ENCODE measurements at regions not wholly inside any gene's neighbourhood (a gene's known extent, or its start where the extent isn't known, plus 50 kb on each side); places are given as distances from the start of the nearest gene placed in this dataset.

- TF ChIP-seq CTCF (IDR thresholded peaks at IDR 0.05), result no peak
- DNase-seq (ENCODE audit: low spot score), result no peak
- no peak overlapping the region for H3K27ac ChIP-seq
- no peak overlapping the region for H3K4me3 ChIP-seq
Observed at GRCh38 chr6:56904068-56904467, 50.8 kb upstream of the BEND6 start.

- no peak overlapping the region for H3K27ac ChIP-seq
- DNase-seq (ENCODE audit: low spot score), result no peak
- TF ChIP-seq CTCF (IDR thresholded peaks at IDR 0.05), result peak; percentile 56
- H3K4me3 ChIP-seq, result peak overlapping the region; percentile 39
Observed at GRCh38 chr6:56902641-56903464, 52.1 kb upstream of the BEND6 start.

- no peak overlapping the region for H3K4me3 ChIP-seq
- H3K27ac ChIP-seq, result no peak overlapping the region
- no peak for TF ChIP-seq CTCF (IDR thresholded peaks at IDR 0.05)
- no peak for DNase-seq (ENCODE audit: low spot score)
Observed at GRCh38 chr6:56900784-56901183, 54.1 kb upstream of the BEND6 start.

GRCh38 chr6:56899753-56900152 lies 55.2 kb upstream of the BEND6 start:
- Histone ChIP-seq H3K27ac (no peak overlapping the region), H3K4me3 (no peak overlapping the region)
- no peak for TF ChIP-seq CTCF (IDR thresholded peaks at IDR 0.05)
- DNase-seq (ENCODE audit: low spot score), result no peak

GRCh38 chr6:56899311-56899710 lies 55.6 kb upstream of the BEND6 start:
- no peak for DNase-seq (ENCODE audit: low spot score)
- no peak overlapping the region for H3K4me3 ChIP-seq
- no peak for TF ChIP-seq CTCF (IDR thresholded peaks at IDR 0.05)
- H3K27ac ChIP-seq, result no peak overlapping the region

GRCh38 chr6:56897789-56898529 lies 56.9 kb upstream of the BEND6 start:
- no peak overlapping the region for H3K27ac ChIP-seq
- no peak for TF ChIP-seq CTCF (IDR thresholded peaks at IDR 0.05)
- DNase-seq (ENCODE audit: low spot score), result no peak
- H3K4me3 ChIP-seq, result no peak overlapping the region

GRCh38 chr6:56891754-56892153 lies 63.2 kb upstream of the BEND6 start:
- no peak for DNase-seq (ENCODE audit: low spot score)
- Histone ChIP-seq H3K4me3 (no peak overlapping the region), H3K27ac (no peak overlapping the region)
- TF ChIP-seq CTCF (IDR thresholded peaks at IDR 0.05), result no peak

Measured in coronary artery (tissue), 2 donors.